ENCODE measurements at regions not wholly inside any gene's neighbourhood (a gene's known extent, or its start where the extent isn't known, plus 50 kb on each side); places are given as distances from the start of the nearest gene placed in this dataset.

- no peaks in the 10 kb centered on the region for H3K79me2 ChIP-seq (ENCODE audit: control insufficient read depth in 1 of 2, insufficient read depth in 2 of 2, low read length in 2 of 2)
- H3K4ac ChIP-seq (replicated peaks; ENCODE audit: insufficient read length, low read depth, low read length), result no peak overlapping the region
- no peak overlapping the region for H4K91ac ChIP-seq (replicated peaks; ENCODE audit: insufficient read length, low read length)
- no peak overlapping the region for H2AK5ac ChIP-seq (ENCODE audit: low read depth, low read length)
- no peak overlapping the region for H3K18ac ChIP-seq (ENCODE audit: extremely low read depth, low read length)
- ChIA-PET CTCF (ENCODE audit: partially characterized antibody) (interaction anchor here (1.0 to 1.6 kb wide), 6 partner anchors 9 to 189 kb away, joined by 3 to 10 read pairs (median 4); no protein-coding TSS in a partner anchor), POLR2A (ENCODE audit: partially characterized antibody) (no interaction called here)
- 93% methylated on average over 11 of the region's 11 CpGs; no CpG with 5 or more reads in 1 of the 2 experiments for WGBS, 2 experiments (ENCODE audit: extremely low coverage in 1 of 2, insufficient coverage in 1 of 2, insufficient read length in 1 of 2, insufficient replicate concordance in 2 of 2, low coverage in 1 of 2, low lambda C conversion rate in 2 of 2, missing lambda C conversion rate in 1 of 2)
- H3K36me3 ChIP-seq (ENCODE audit: control insufficient read depth in 2 of 4, insufficient read depth in 4 of 4, low read length in 3 of 4), result no peaks in the 10 kb centered on the region
- H3K23me2 ChIP-seq (ENCODE audit: low read depth, low read length), result no peaks in the 10 kb centered on the region
- DNase-seq (ENCODE audit: low read depth in 1 of 2, low spot score in 2 of 2), result no peak
- H3K27ac ChIP-seq (ENCODE audit: low read depth, low read length), result no peak overlapping the region
- H4K20me1 ChIP-seq (replicated peaks in 1 of 2; ENCODE audit: control insufficient read depth in 1 of 2, insufficient read depth in 2 of 2, low read length in 2 of 2), result no peaks in the 10 kb centered on the region
- no peaks in the 10 kb centered on the region for H3K9me3 ChIP-seq (ENCODE audit: insufficient read depth in 2 of 2, low read depth in 1 of 2, low read length in 1 of 2)
- H2BK20ac ChIP-seq (ENCODE audit: low read length), result no peak overlapping the region
- H4K5ac ChIP-seq (ENCODE audit: insufficient read length, low read depth, low read length), result no peak overlapping the region
- no peak overlapping the region for H2AFZ ChIP-seq (ENCODE audit: low read length)
- H3K4me3 ChIP-seq (ENCODE audit: extremely low read depth in 1 of 4, insufficient read depth in 2 of 4, low read depth in 3 of 4, low read length in 4 of 4), result no peak overlapping the region
- no peak overlapping the region for H2BK15ac ChIP-seq (ENCODE audit: low read length)
- no peaks in the 10 kb centered on the region for H3K79me1 ChIP-seq (ENCODE audit: low read depth, low read length)
- H3K4me2 ChIP-seq (ENCODE audit: insufficient read depth in 1 of 2, low read depth in 2 of 2, low read length in 2 of 2), result no peak overlapping the region
- H3K23ac ChIP-seq (ENCODE audit: insufficient read length), result no peak overlapping the region
- TF ChIP-seq EP300 (IDR thresholded peaks at IDR 0.05; ENCODE audit: borderline replicate concordance in 1 of 2, low read depth in 2 of 2, low read length in 2 of 2), result no peak
- no peak for TF ChIP-seq SIRT6 (IDR thresholded peaks at IDR 0.05; ENCODE audit: low read length)
- TF ChIP-seq PHF8 (conservative IDR thresholded peaks at IDR 0.05; ENCODE audit: low read depth, low read length), result no peak
- TF ChIP-seq RXRA (IDR thresholded peaks at IDR 0.05; ENCODE audit: insufficient read depth, low read depth, low read length), result no peak
- TF ChIP-seq SIN3A (conservative IDR thresholded peaks at IDR 0.05 in 1 of 2, IDR thresholded peaks at IDR 0.05 in 1 of 2; ENCODE audit: low read depth in 1 of 2, low read length in 2 of 2), result no peak
- TF ChIP-seq RBBP5 (IDR thresholded peaks at IDR 0.05; ENCODE audit: borderline replicate concordance, low read depth, low read length), result no peak
- no peak for TF ChIP-seq RNF2 (IDR thresholded peaks at IDR 0.05; ENCODE audit: borderline replicate concordance, low read depth, low read length, missing control alignments, poor library complexity, severe bottlenecking)
- TF ChIP-seq SP2 (IDR thresholded peaks at IDR 0.05; ENCODE audit: low read length), result no peak
- TF ChIP-seq SRF (IDR thresholded peaks at IDR 0.05; ENCODE audit: low read depth, low read length), result no peak
- no peak for TF ChIP-seq JUN (IDR thresholded peaks at IDR 0.05; ENCODE audit: low read depth, low read length)
- TF ChIP-seq YY1 (IDR thresholded peaks at IDR 0.05; ENCODE audit: low read depth, low read length), result no peak
- no peak for TF ChIP-seq KDM1A (IDR thresholded peaks at IDR 0.05; ENCODE audit: borderline replicate concordance, low read length)
- no peak for TF ChIP-seq BCL11A (IDR thresholded peaks at IDR 0.05; ENCODE audit: low read depth in 2 of 2, low read length in 2 of 2)
- H3K27me3 ChIP-seq (replicated peaks in 1 of 4; ENCODE audit: control insufficient read depth in 3 of 4, extremely low read depth in 1 of 4, insufficient read depth in 3 of 4, low read length in 3 of 4), result no peaks in the 10 kb centered on the region; a peak in 2 of 7 replicates
- no peak overlapping the region for H4K8ac ChIP-seq (ENCODE audit: extremely low read depth, insufficient read depth, low read length)
- FAIRE-seq, result no peak
- H2BK120ac ChIP-seq (replicated peaks; ENCODE audit: low read depth, low read length), result no peak overlapping the region
- no peak overlapping the region for H3K9ac ChIP-seq (replicated peaks in 1 of 4; ENCODE audit: extremely low read depth in 1 of 4, low read depth in 3 of 4, low read length in 3 of 4)
- no peaks in the 10 kb centered on the region for H3K4me1 ChIP-seq (replicated peaks in 1 of 4; ENCODE audit: control insufficient read depth in 3 of 4, insufficient read depth in 4 of 4, low read length in 3 of 4)
- H2BK5ac ChIP-seq (ENCODE audit: low read depth, low read length), result no peak overlapping the region
- no peak overlapping the region for H2BK12ac ChIP-seq (ENCODE audit: low read depth, low read length)
- no peak overlapping the region for H3K56ac ChIP-seq (replicated peaks; ENCODE audit: insufficient read length, low read depth, low read length)
- no peak overlapping the region for H3K14ac ChIP-seq (ENCODE audit: insufficient read length)
These were observed 82.6 kb downstream of the FOXA2 start for GRCh38 chr20:22501566-22502344.

All from H1 (cell line).